ENCODE measurements at regions not wholly inside any gene's neighbourhood (a gene's known extent, or its start where the extent isn't known, plus 50 kb on each side); places are given as distances from the start of the nearest gene placed in this dataset.

- Histone ChIP-seq H3K9me3 (ENCODE audit: control insufficient read depth in 3 of 3, low read length in 3 of 3) (no peaks in the 10 kb centered on the region), H3K4me3 (ENCODE audit: low read length in 3 of 3) (no peak overlapping the region), H3K36me3 (ENCODE audit: control insufficient read depth in 3 of 3, insufficient read depth in 3 of 3, low read length in 3 of 3) (no peaks in the 10 kb centered on the region), H3K9ac (ENCODE audit: low read depth in 1 of 3, low read length in 3 of 3) (no peak overlapping the region), H3K27me3 (ENCODE audit: control insufficient read depth in 3 of 3, insufficient read depth in 3 of 3, low read length in 3 of 3) (no peaks in the 10 kb centered on the region), H3K27ac (ENCODE audit: low read depth, low read length) (no peak overlapping the region), H3K4me1 (ENCODE audit: control insufficient read depth in 3 of 3, insufficient read depth in 3 of 3, low read length in 3 of 3) (peaks cover 0 to 5% (median 3%) of the 10 kb centered on the region in 3 donors)
These were observed 182.7 kb upstream of the PTBP2 start for GRCh38 chr1:96538883-96539282.

DNA sequence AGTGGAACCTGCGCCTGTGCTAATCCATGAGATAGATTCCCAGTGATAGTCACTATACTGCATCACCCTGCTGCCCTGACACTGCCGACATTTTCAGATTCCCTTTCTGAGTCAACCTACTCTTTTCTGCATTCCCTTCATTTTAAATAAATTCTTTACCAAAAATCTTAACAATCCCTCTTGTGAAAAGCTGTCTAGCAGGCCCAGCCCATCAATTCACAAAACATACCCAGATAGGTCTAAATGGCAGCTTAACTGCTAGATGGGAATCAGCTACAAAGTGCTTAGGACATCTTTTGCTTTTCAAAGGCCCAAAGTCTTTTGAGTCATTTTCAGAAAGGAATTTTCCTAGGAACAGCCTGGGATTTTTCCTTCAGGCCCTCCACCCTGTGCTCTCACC, 180.1 kb upstream of the PTBP2 start:
- Histone ChIP-seq H3K9me3 (ENCODE audit: control insufficient read depth in 3 of 3, low read length in 3 of 3) (no peaks in the 10 kb centered on the region), H3K4me3 (ENCODE audit: low read length in 3 of 3) (no peak overlapping the region), H3K27me3 (ENCODE audit: control insufficient read depth in 3 of 3, insufficient read depth in 3 of 3, low read length in 3 of 3) (no peaks in the 10 kb centered on the region), H3K27ac (ENCODE audit: low read depth, low read length) (no peak overlapping the region), H3K36me3 (ENCODE audit: control insufficient read depth in 3 of 3, insufficient read depth in 3 of 3, low read length in 3 of 3) (no peaks in the 10 kb centered on the region), H3K4me1 (ENCODE audit: control insufficient read depth in 3 of 3, insufficient read depth in 3 of 3, low read length in 3 of 3) (peaks cover 13 to 21% (median 15%) of the 10 kb centered on the region in 3 donors), H3K9ac (ENCODE audit: low read depth in 1 of 3, low read length in 3 of 3) (no peak overlapping the region)

DNA sequence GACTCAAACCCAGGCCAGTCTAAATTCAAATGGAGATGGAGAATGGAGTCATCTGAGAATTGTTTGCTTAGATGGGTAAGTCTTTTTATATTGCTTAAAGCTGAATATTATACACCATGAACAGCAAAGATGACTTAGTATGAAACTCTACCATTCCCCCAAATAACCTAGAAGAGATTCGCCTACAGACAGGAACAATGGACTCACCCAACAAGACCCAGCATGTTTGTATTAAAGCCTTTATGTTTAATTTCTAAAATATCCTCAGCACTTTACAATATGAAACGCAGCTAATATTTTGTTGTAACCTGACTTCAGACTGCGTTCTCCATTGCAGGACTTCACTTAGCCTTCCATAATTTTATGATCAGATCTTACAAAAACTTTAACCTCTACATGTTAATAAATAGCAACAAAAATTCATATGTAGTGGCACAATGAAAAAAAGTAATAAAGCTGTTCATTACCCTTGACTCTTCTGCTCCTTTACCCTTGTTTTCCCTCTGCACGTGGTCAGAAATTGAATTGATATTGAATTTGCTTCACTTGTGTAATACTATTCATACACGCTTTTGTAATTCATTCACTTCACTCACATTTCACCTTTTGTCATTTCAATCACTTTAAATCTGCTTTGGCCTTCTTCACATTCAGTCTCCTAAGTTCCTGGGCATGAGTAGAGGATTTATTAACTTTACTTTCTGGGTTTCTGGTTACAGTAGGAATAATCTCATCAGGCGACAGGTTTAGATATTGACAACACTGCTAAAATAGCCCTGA, 177.3 kb upstream of the PTBP2 start:
- Histone ChIP-seq H3K4me3 (ENCODE audit: low read length in 3 of 3) (peak overlapping the region in 1 of 3 donors; percentile 33), H3K9me3 (ENCODE audit: control insufficient read depth in 3 of 3, low read length in 3 of 3) (no peaks in the 10 kb centered on the region), H3K4me1 (ENCODE audit: control insufficient read depth in 3 of 3, insufficient read depth in 3 of 3, low read length in 3 of 3) (peaks cover 12 to 16% (median 16%) of the 10 kb centered on the region in 3 donors), H3K27ac (ENCODE audit: low read depth, low read length) (peak overlapping the region; percentile 26), H3K36me3 (ENCODE audit: control insufficient read depth in 3 of 3, insufficient read depth in 3 of 3, low read length in 3 of 3) (no peaks in the 10 kb centered on the region), H3K27me3 (ENCODE audit: control insufficient read depth in 3 of 3, insufficient read depth in 3 of 3, low read length in 3 of 3) (no peaks in the 10 kb centered on the region), H3K9ac (ENCODE audit: low read depth in 1 of 3, low read length in 3 of 3) (no peak overlapping the region)

DNA sequence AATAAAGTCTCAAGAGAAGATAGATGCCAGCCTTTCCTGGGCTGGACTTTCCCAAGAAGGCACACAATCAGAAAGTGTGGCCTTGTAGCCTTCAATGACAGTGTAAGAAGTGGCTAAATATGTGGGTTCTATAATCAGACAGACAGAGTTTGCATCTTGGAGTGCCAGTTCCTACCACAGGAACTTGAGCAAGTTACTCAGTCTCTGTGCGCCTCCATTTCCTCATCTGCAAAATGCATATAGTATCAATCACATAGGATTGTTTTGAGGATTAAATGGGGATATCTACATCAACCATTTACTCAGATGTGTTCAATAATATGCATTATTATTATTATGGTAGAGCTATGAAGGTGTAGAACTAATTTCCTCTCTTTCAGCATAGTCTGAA, 176.8 kb upstream of the PTBP2 start:
- peak overlapping the region in 1 of 3 donors; percentile 33 for H3K4me3 ChIP-seq (ENCODE audit: low read length in 3 of 3)
- H3K9ac ChIP-seq (ENCODE audit: low read depth in 1 of 3, low read length in 3 of 3), result no peak overlapping the region
- H3K9me3 ChIP-seq (ENCODE audit: control insufficient read depth in 3 of 3, low read length in 3 of 3), result no peaks in the 10 kb centered on the region
- no peaks in the 10 kb centered on the region for H3K27me3 ChIP-seq (ENCODE audit: control insufficient read depth in 3 of 3, insufficient read depth in 3 of 3, low read length in 3 of 3)
- H3K4me1 ChIP-seq (ENCODE audit: control insufficient read depth in 3 of 3, insufficient read depth in 3 of 3, low read length in 3 of 3), result peaks cover 12 to 16% (median 16%) of the 10 kb centered on the region in 3 donors
- H3K27ac ChIP-seq (ENCODE audit: low read depth, low read length), result peak overlapping the region; percentile 26
- H3K36me3 ChIP-seq (ENCODE audit: control insufficient read depth in 3 of 3, insufficient read depth in 3 of 3, low read length in 3 of 3), result no peaks in the 10 kb centered on the region

- no peaks in the 10 kb centered on the region for H3K36me3 ChIP-seq (ENCODE audit: control insufficient read depth in 3 of 3, insufficient read depth in 3 of 3, low read length in 3 of 3)
- H3K9ac ChIP-seq (ENCODE audit: low read depth in 1 of 3, low read length in 3 of 3), result peak overlapping the region in 1 of 3 donors; percentile 12
- H3K9me3 ChIP-seq (ENCODE audit: control insufficient read depth in 3 of 3, low read length in 3 of 3), result no peaks in the 10 kb centered on the region
- H3K27ac ChIP-seq (ENCODE audit: low read depth, low read length), result peak overlapping the region; percentile 19
- peaks cover 12 to 16% (median 16%) of the 10 kb centered on the region in 3 donors for H3K4me1 ChIP-seq (ENCODE audit: control insufficient read depth in 3 of 3, insufficient read depth in 3 of 3, low read length in 3 of 3)
- no peaks in the 10 kb centered on the region for H3K27me3 ChIP-seq (ENCODE audit: control insufficient read depth in 3 of 3, insufficient read depth in 3 of 3, low read length in 3 of 3)
- peak overlapping the region in 1 of 3 donors; percentile 11 for H3K4me3 ChIP-seq (ENCODE audit: low read length in 3 of 3)
These were observed 175.5 kb upstream of the PTBP2 start for GRCh38 chr1:96545935-96546656.

DNA sequence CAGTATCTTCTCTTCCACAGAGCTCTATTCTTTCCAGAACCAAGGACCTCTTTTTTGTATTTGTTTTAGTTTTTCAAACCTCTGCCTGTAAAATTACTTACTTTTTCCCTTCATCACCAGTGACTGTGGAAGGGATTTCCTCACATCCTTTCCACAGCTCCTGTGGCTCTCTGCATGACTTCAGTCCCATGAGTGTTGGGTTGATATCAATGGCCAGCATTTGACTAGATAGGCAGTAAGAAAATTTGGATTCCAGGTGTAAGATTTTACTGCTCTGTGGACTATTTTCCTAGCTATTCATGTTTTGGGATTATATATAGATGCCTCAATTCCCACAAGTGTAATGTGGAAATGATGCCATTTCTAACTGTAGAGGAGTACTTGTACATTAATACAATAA, 171.5 kb upstream of the PTBP2 start:
- no peaks in the 10 kb centered on the region for H3K9me3 ChIP-seq (ENCODE audit: control insufficient read depth in 3 of 3, low read length in 3 of 3)
- no peak overlapping the region for H3K9ac ChIP-seq (ENCODE audit: low read depth in 1 of 3, low read length in 3 of 3)
- peaks cover 8 to 10% (median 9%) of the 10 kb centered on the region in 3 donors for H3K4me1 ChIP-seq (ENCODE audit: control insufficient read depth in 3 of 3, insufficient read depth in 3 of 3, low read length in 3 of 3)
- H3K27me3 ChIP-seq (ENCODE audit: control insufficient read depth in 3 of 3, insufficient read depth in 3 of 3, low read length in 3 of 3), result no peaks in the 10 kb centered on the region
- no peak overlapping the region for H3K27ac ChIP-seq (ENCODE audit: low read depth, low read length)
- H3K36me3 ChIP-seq (ENCODE audit: control insufficient read depth in 3 of 3, insufficient read depth in 3 of 3, low read length in 3 of 3), result no peaks in the 10 kb centered on the region
- H3K4me3 ChIP-seq (ENCODE audit: low read length in 3 of 3), result no peak overlapping the region

DNA sequence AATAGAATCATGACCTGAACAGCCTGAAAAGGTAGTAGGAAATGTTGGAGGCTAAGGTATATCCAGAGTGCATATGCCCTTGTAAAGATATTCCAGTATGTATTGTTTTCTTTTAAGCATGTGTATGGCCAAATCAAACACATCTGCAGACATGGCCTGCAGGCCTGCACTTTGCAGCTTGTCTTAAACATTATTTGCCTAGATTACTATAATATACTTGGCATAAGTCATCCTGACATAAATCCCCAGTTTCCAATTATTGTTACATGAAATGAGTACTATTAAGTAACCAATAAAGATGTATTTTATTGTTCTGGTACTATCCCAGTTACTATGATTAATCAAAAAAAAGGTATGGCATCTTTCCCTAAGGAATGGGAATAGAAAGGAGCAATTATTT, 169.1 kb upstream of the PTBP2 start:
- H3K4me1 ChIP-seq (ENCODE audit: control insufficient read depth in 3 of 3, insufficient read depth in 3 of 3, low read length in 3 of 3), result no peaks in the 10 kb centered on the region
- no peaks in the 10 kb centered on the region for H3K36me3 ChIP-seq (ENCODE audit: control insufficient read depth in 3 of 3, insufficient read depth in 3 of 3, low read length in 3 of 3)
- no peaks in the 10 kb centered on the region for H3K27me3 ChIP-seq (ENCODE audit: control insufficient read depth in 3 of 3, insufficient read depth in 3 of 3, low read length in 3 of 3)
- H3K9ac ChIP-seq (ENCODE audit: low read depth in 1 of 3, low read length in 3 of 3), result no peak overlapping the region
- H3K9me3 ChIP-seq (ENCODE audit: control insufficient read depth in 3 of 3, low read length in 3 of 3), result no peaks in the 10 kb centered on the region
- no peak overlapping the region for H3K4me3 ChIP-seq (ENCODE audit: low read length in 3 of 3)
- H3K27ac ChIP-seq (ENCODE audit: low read depth, low read length), result no peak overlapping the region

DNA sequence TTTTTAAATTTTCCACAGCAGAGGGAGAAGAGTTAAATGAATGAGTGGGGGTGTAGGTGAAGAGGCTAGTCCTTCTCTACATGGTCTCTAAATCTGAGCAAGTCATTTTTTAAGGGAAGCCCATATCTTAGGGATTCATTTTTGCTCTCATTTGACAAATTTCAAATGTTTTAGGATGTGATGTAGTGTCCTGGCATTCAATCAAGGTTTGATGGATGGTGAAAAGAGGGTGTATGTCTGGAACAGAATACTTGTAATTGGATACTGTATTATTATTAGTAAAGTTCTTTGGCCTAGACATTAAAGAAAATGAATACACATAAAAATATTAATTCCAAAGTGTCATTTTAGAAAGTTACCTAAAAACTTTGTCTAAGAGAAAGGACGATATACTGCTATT, 167.8 kb upstream of the PTBP2 start:
- Histone ChIP-seq H3K36me3 (ENCODE audit: control insufficient read depth in 3 of 3, insufficient read depth in 3 of 3, low read length in 3 of 3) (no peaks in the 10 kb centered on the region), H3K9ac (ENCODE audit: low read depth in 1 of 3, low read length in 3 of 3) (no peak overlapping the region), H3K4me1 (ENCODE audit: control insufficient read depth in 3 of 3, insufficient read depth in 3 of 3, low read length in 3 of 3) (no peaks in the 10 kb centered on the region), H3K4me3 (ENCODE audit: low read length in 3 of 3) (no peak overlapping the region), H3K27me3 (ENCODE audit: control insufficient read depth in 3 of 3, insufficient read depth in 3 of 3, low read length in 3 of 3) (no peaks in the 10 kb centered on the region), H3K27ac (ENCODE audit: low read depth, low read length) (no peak overlapping the region), H3K9me3 (ENCODE audit: control insufficient read depth in 3 of 3, low read length in 3 of 3) (no peaks in the 10 kb centered on the region)

GRCh38 chr1:96554364-96554763, 167.2 kb upstream of the PTBP2 start:
- no peaks in the 10 kb centered on the region for H3K36me3 ChIP-seq (ENCODE audit: control insufficient read depth in 3 of 3, insufficient read depth in 3 of 3, low read length in 3 of 3)
- H3K9ac ChIP-seq (ENCODE audit: low read depth in 1 of 3, low read length in 3 of 3), result no peak overlapping the region

GRCh38 chr1:96557336-96557735, 164.2 kb upstream of the PTBP2 start:
- H3K9ac ChIP-seq (ENCODE audit: low read depth in 1 of 3, low read length in 3 of 3), result no peak overlapping the region
- no peaks in the 10 kb centered on the region for H3K9me3 ChIP-seq (ENCODE audit: control insufficient read depth in 3 of 3, low read length in 3 of 3)
- no peaks in the 10 kb centered on the region for H3K27me3 ChIP-seq (ENCODE audit: control insufficient read depth in 3 of 3, insufficient read depth in 3 of 3, low read length in 3 of 3)
- no peak overlapping the region for H3K27ac ChIP-seq (ENCODE audit: low read depth, low read length)
- H3K36me3 ChIP-seq (ENCODE audit: control insufficient read depth in 3 of 3, insufficient read depth in 3 of 3, low read length in 3 of 3), result no peaks in the 10 kb centered on the region
- H3K4me3 ChIP-seq (ENCODE audit: low read length in 3 of 3), result no peak overlapping the region
- H3K4me1 ChIP-seq (ENCODE audit: control insufficient read depth in 3 of 3, insufficient read depth in 3 of 3, low read length in 3 of 3), result no peaks in the 10 kb centered on the region

More at GRCh38 chr1:96554364-96554763, 167.2 kb upstream of the PTBP2 start:
- no peaks in the 10 kb centered on the region for H3K27me3 ChIP-seq (ENCODE audit: control insufficient read depth in 3 of 3, insufficient read depth in 3 of 3, low read length in 3 of 3)
- H3K4me1 ChIP-seq (ENCODE audit: control insufficient read depth in 3 of 3, insufficient read depth in 3 of 3, low read length in 3 of 3), result no peaks in the 10 kb centered on the region
- no peak overlapping the region for H3K4me3 ChIP-seq (ENCODE audit: low read length in 3 of 3)
- H3K9me3 ChIP-seq (ENCODE audit: control insufficient read depth in 3 of 3, low read length in 3 of 3), result no peaks in the 10 kb centered on the region
- no peak overlapping the region for H3K27ac ChIP-seq (ENCODE audit: low read depth, low read length)
